Neural cell (in vitro differentiated cells): ENCODE measurements at regions not wholly inside any gene's neighbourhood (a gene's known extent, or its start where the extent isn't known, plus 50 kb on each side); places are given as distances from the start of the nearest gene placed in this dataset.

ENCODE experiments used
- CTCF ChIP-seq: fragments of 450-650 bp; IDR thresholded peaks from 2 replicates; pipeline ENCODE4 v1.5.1; 2014; ENCODE audit warnings: antibody characterized with exemption, mild to moderate bottlenecking, moderate library complexity; ENCODE audit not compliant: poor library complexity, severe bottlenecking
- EZH2 ChIP-seq: fragments of 200-600, 300-800 bp; shearing (Covaris generic), sonication (generic); IDR thresholded peaks from 2 replicates; pipeline ENCODE4 v1.6.1; 2014; ENCODE audit warnings: antibody characterized with exemption, low read length, borderline replicate concordance, mild to moderate bottlenecking; ENCODE audit not compliant: insufficient read depth, poor library complexity, severe bottlenecking
- MXI1 ChIP-seq: fragments of 450-650 bp; conservative IDR thresholded peaks from 2 replicates; pipeline ENCODE4 v1.6.1; 2014; ENCODE audit warnings: antibody characterized with exemption, mild to moderate bottlenecking; ENCODE audit not compliant: poor library complexity, severe bottlenecking
- POLR2AphosphoS5 ChIP-seq: IDR thresholded peaks from 2 replicates; pipeline ENCODE4 v1.6.1; 2012
- REST ChIP-seq: IDR thresholded peaks from 2 replicates; pipeline ENCODE4 v1.6.1; 2012; ENCODE audit warnings: borderline replicate concordance
- TAF1 ChIP-seq: IDR thresholded peaks from 2 replicates; pipeline ENCODE4 v1.6.1; 2012; ENCODE audit warnings: low read depth

GRCh38 chr12:107931761-107932160, 157.3 kb downstream of the ASCL4 start:
- TF ChIP-seq TAF1 (no peak), EZH2 (no peak), POLR2AphosphoS5 (no peak), CTCF (no peak), REST (no peak), MXI1 (no peak)
